HG03521 (cell line): ENCODE measurements at regions not wholly inside any gene's neighbourhood (a gene's known extent, or its start where the extent isn't known, plus 50 kb on each side); places are given as distances from the start of the nearest gene placed in this dataset.
"Not testable (repeated sequence)": the region's sequence is repeated elsewhere in the genome, so short reads cannot be mapped to it uniquely, and the experiment has no call there.

Source experiments
- ATAC-seq: cut with Tn5 transposase; IDR thresholded peaks from one replicate; pipeline ENCODE4 v1.9.1; 2021; ENCODE audit warnings: mild to moderate bottlenecking, moderate library complexity; ENCODE audit not compliant: unreplicated experiment

DNA sequence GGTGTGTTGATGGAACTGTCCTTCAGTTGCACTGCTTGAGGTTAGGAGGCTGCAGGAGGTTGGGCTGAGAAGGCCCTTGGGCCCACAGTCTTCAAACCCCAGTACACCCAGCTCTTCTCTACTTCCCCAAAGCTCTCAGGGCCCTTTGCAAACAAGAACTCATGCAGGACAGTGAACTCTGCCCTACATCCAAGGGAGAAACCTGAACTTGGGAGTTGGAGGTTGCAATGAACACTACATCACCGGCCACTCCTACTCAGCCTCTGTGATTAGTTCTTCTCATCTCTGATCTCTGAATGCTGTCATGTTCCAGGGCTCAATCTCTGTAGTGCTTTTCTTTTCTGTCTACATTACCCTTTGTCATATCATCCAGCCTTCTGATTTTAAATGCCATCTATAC lies 148.5 kb upstream of the PDE7B start:
- ATAC-seq: no peak

GRCh38 chr6:135703621-135704020 lies 147.9 kb upstream of the PDE7B start:
- peak; percentile 88 for ATAC-seq

DNA sequence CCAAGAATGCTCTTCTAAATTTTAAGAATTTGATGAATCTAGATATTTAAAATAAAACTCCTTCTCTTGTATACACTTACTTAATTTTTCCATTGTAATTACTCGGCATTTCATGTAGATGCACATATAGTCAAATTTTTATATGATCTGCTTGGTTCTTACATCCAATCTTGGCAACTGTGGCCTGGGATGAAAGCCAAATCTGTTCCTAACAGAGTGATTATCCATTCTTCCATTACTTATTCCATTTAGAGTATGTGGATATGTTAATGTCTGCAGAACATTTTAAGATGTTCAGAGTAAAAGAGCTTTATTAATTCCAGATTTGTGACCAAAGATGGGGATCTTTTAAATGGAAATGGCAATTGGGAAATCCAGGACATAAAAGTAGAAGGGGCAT lies 144.1 kb upstream of the PDE7B start:
- ATAC-seq: no peak

GRCh38 chr6:135710042-135710441 lies 141.5 kb upstream of the PDE7B start:
- no peak for ATAC-seq

DNA sequence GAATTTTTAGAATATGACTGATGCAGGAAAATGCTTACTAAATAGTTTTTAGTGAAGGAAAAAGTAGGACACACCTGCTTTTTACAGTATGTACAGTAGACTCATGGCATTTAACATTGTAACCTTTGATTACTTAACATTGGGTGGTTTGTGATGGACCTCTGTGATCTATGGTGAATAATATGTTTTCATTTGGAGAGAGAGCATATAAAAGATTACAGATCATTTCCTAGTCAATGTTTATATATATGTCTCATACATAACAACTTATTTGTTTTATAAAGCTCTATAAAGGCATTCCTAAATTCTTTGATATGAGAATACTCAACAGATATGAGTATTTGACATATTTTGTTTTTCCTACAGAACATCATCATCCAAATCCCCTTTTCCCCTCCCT lies 129.3 kb upstream of the PDE7B start:
- ATAC-seq: no peak

GRCh38 chr6:135722679-135723078 lies 128.8 kb upstream of the PDE7B start:
- no peak for ATAC-seq

- ATAC-seq: no peak
These were observed 122.9 kb upstream of the PDE7B start for GRCh38 chr6:135728589-135728988.

DNA sequence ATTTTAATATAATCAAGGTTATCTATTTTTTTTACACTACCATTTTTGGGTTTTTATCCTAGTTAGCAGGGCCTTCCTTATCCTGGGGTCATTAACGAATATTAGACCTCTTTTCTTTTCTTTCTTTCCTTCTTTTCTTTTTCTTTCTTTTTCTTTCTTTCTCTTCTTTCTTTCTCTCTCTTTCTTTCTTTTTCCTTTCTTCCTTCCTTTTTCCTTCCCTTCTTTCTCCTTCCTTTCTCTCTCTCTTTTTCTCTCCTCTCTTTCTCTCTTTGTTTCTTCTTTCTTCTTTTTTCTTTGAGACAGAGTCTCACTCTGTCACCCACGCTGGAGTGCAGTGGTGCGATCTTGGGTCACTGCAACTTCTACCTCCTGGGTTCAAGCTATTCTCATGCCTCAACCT lies 120.4 kb upstream of the PDE7B start:
- no peak for ATAC-seq

DNA sequence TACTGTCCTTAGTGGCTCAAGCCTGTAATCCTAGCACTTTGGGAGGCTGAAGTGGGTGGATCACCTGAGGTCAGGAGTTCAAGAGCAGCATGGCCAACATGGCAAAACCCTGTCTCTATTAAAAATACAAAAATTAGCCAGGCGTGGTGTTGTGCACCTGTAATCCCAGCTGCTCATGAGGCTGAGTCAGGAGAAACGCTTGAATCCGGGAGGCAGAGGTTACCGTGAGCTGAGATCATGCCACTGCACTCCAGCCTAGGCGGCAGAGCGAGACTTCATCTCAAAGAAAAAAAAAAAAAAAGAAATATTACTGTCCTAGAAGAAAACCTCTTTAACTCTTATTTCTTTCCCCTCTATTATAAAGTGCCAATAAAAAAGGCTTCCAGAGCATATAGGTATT lies 115.2 kb upstream of the PDE7B start:
- ATAC-seq: not testable (repeated sequence)

DNA sequence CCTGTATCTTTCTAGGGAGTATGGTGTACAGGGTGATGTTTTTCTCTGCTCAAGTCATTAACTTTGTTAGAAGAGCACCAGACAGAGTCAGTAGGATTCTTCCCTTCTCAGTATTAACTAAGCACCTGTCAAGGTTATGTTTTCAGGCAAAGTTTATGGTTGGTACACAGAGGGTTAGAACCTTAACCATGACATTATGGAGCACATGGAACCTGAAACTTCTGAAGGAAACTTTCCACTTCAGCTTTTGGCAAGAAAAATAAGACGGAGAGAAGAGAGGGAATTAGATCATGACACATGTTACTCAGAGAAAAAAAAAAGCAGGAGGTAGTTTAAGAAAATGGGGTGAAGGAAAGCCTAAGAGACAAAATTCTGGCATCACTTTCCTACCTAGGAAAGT lies 112.9 kb upstream of the PDE7B start:
- ATAC-seq: no peak

DNA sequence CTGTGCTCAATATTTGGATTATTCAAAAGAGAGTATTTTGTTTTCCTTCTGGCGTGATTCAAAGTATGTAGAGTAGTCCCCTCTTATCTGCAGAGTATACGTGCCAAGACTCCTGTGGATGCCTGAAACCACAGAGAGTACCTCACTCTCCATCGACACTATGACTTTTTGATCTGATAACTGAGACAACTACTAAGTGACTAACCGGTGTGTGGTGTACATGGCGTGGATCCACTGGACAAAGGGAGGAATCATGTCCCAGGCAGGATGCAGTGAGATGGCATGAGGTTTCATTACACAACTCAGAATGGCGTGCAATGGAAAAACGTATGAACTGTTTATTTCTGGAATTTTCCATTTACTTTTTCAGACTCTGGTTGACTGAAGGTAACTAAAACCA lies 112.2 kb upstream of the PDE7B start:
- no peak for ATAC-seq

DNA sequence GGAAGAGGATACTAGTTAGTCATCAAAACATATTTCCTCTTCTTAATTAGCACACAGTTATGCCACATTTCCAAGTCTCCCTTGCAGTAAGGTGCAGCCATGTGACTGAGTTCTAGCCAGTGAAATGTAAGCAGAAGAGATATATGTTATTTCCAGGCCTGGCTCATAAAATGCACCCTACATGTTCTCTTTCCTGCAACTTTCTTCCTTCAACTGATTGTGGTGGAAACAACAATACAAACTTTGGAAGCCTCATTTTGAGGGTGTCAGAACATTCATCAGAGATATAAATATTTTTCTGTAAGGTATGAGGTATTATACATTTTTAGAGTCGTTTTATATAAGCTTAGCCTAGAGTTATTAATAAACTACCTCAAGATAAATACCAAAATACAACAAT lies 110.9 kb upstream of the PDE7B start:
- no peak for ATAC-seq

DNA sequence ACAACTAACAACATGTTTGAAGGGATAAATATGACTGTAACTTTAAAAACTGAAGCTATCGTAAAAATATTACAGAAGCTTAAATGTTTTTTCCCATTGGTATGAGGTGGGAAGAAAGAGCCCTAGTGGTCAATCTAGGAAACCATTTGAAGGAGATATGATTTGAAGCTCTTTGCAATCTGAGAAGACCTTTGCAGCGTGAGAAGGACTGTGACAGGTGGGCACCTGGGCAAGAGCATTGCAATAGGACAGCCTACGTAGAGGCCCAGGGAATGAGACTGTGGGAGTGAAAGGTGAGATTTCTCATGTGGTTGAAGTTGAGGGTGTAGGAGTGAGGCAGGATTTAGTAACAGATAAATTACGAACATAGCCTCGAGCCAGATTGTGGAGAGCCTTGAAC lies 108.0 kb upstream of the PDE7B start:
- ATAC-seq: no peak

DNA sequence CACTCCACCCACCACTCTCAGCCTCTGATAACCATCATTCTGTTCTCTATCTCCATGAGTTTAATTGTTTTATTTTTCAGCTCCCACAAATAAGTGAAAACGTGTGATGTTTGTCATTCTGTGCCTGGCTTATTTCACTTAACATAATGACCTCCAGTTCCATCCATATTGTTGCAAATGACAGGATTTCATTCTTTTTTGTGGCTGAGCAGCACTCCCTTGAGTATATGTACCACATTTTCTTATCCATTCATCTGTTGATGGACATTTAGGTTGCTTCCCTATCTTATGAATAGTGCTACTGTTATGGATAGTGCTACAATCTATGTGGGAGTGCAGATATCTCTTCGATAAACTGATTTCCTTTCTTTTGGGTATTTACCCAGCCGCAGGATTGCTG lies 103.3 kb upstream of the PDE7B start:
- ATAC-seq: no peak

DNA sequence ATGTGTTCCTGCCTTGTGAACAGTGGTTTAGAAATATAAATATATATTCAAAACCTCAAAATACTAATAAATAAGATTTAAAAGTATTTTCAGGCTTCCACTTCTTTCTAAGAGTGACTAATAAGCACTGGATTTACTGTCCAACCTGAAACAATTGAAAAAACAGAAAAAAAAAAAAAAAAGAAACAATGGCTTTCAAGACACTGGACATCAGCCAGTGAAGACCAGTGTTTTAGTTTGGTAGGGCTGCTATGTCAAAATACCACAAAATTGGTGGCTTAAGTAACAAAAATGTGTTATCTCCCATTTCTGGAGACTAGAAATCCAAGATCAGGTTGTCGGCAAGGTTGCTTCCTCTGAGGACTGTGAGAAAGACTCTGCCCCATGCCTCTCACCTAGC lies 101.4 kb upstream of the PDE7B start:
- no peak for ATAC-seq

DNA sequence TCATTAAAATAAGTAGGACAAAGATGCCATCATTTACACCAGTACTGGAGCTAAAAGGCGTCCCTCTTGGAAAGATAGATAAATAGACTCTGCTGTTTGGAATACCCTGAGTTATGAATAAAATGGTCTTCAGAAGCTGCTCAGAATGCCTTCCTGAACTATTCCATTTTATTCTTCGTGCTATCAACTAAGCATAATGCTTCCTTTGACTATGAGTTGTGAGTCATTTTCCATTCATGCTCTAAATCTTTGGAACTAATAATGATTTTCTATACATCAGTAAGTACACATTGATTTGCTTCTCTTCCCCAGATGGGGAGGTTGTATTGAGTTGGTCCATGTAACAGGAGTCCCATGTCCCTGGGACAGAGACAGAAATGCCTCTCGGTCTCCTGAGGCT lies 98.3 kb upstream of the PDE7B start:
- ATAC-seq: no peak

GRCh38 chr6:135759831-135760230 lies 91.7 kb upstream of the PDE7B start:
- no peak for ATAC-seq

- ATAC-seq: no peak
These were observed 77.5 kb upstream of the PDE7B start for GRCh38 chr6:135774006-135774405.

DNA sequence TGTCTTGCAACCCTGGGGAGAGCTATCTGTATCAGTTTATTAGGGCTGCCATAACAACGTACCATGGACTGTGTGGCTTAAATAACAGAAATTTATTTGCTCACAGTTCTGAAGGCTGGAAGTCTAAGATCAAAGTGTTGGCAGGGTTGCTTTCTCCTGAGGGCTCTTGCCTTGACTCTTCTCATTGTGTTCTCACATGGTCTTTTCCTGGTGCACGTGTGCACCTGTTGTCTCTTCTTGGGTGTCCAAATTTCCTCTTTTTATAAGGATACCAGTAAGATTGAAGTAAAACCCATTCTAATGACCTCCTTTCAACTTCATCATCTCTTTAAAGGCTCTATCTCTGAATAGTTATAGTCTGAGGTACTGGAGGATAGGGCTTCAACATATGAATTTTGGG lies 72.3 kb upstream of the PDE7B start:
- no peak for ATAC-seq

GRCh38 chr6:135780326-135780725 lies 71.2 kb upstream of the PDE7B start:
- no peak for ATAC-seq

GRCh38 chr6:135782546-135782945 lies 69.0 kb upstream of the PDE7B start:
- ATAC-seq: no peak

GRCh38 chr6:135784507-135784906 lies 67.0 kb upstream of the PDE7B start:
- ATAC-seq: no peak

- no peak for ATAC-seq
These were observed 62.0 kb upstream of the PDE7B start for GRCh38 chr6:135789375-135790050.
